ENCODE measurements at regions not wholly inside any gene's neighbourhood (a gene's known extent, or its start where the extent isn't known, plus 50 kb on each side); places are given as distances from the start of the nearest gene placed in this dataset.

DNA sequence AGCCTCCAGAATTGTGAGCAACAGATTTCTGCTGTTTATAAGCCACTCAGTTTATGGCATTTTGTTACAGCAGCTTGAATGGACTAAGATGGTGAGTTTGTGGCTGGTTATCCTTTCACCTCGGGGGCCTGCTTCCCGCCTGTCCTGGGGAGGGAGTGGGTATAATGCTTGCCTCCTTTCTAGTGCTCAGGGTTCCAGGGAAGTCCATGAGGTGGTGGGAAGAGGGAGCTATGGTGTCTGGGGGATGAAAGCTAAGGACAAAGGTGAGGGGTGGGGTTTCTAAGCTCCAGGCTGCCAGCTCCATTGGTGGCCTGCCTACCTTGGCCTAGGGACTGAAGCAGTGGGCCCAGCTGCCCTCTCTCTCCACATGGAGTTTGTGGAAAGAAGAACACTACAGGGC, 50.2 kb upstream of the SDK2 start:
- Histone ChIP-seq H3K27ac (no peak overlapping the region), H3K4me3 (no peak overlapping the region), H3K9ac (ENCODE audit: insufficient read length) (no peak overlapping the region), H3K36me3 (ENCODE audit: insufficient read depth, low read length) (no peaks in the 10 kb centered on the region), H3K9me3 (ENCODE audit: low read depth, low read length) (no peaks in the 10 kb centered on the region)
- TF ChIP-seq POLR2AphosphoS5 (IDR thresholded peaks at IDR 0.05; ENCODE audit: borderline replicate concordance, low read depth, low read length) (no peak), EZH2 (IDR thresholded peaks at IDR 0.05) (no peak), FOXP2 (optimal IDR thresholded peaks at IDR 0.05; ENCODE audit: control extremely low read depth, extremely low read length, insufficient read depth) (no peak)
- no peak for DNase-seq (ENCODE audit: low read depth, low spot score)

DNA sequence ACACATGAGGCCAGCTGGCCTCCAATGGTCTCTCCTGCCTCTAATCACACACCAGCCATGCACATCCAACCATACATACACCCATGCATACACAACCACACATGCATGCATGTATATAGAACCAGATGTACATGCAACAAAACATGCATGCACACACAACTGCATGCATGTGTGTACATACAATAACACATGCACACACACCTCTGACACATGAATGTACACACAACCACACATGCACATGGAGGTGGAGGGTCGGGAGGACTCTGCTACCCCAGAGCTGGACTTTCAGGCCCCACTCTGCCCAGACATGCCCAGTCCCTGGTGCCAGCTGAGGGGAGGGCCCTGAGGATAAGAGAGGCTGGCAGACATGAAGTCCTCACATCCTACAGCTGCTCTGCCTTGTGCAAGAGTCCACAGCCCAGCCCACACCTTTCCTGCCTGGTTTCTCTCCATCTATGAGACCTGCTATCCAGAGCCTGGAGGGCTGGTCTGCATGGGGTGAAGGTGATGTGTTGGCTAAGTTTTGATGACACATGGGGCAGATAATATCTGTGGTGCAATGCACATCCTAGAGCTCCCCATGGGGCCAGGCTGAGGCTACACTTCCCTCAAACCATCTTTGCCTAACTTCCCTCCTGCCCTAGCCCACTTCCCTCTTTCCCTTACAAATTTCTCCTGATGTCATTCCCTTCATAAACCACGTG, 50.9 kb upstream of the SDK2 start:
- Histone ChIP-seq H3K27ac (no peak overlapping the region), H3K36me3 (ENCODE audit: insufficient read depth, low read length) (no peaks in the 10 kb centered on the region), H3K4me3 (no peak overlapping the region), H3K9ac (ENCODE audit: insufficient read length) (no peak overlapping the region), H3K9me3 (ENCODE audit: low read depth, low read length) (no peaks in the 10 kb centered on the region)
- TF ChIP-seq FOXP2 (optimal IDR thresholded peaks at IDR 0.05; ENCODE audit: control extremely low read depth, extremely low read length, insufficient read depth) (no peak), POLR2AphosphoS5 (IDR thresholded peaks at IDR 0.05; ENCODE audit: borderline replicate concordance, low read depth, low read length) (no peak), EZH2 (IDR thresholded peaks at IDR 0.05) (no peak)
- DNase-seq (ENCODE audit: low read depth, low spot score) = no peak

GRCh38 chr17:73696251-73696650, 52.0 kb upstream of the SDK2 start:
- TF ChIP-seq POLR2AphosphoS5 (IDR thresholded peaks at IDR 0.05; ENCODE audit: borderline replicate concordance, low read depth, low read length) (no peak), FOXP2 (optimal IDR thresholded peaks at IDR 0.05; ENCODE audit: control extremely low read depth, extremely low read length, insufficient read depth) (no peak), EZH2 (IDR thresholded peaks at IDR 0.05) (no peak)
- Histone ChIP-seq H3K9ac (ENCODE audit: insufficient read length) (no peak overlapping the region), H3K4me3 (no peak overlapping the region), H3K36me3 (ENCODE audit: insufficient read depth, low read length) (no peaks in the 10 kb centered on the region), H3K27ac (no peak overlapping the region), H3K9me3 (ENCODE audit: low read depth, low read length) (no peaks in the 10 kb centered on the region)
- DNase-seq (ENCODE audit: low read depth, low spot score) = no peak

DNA sequence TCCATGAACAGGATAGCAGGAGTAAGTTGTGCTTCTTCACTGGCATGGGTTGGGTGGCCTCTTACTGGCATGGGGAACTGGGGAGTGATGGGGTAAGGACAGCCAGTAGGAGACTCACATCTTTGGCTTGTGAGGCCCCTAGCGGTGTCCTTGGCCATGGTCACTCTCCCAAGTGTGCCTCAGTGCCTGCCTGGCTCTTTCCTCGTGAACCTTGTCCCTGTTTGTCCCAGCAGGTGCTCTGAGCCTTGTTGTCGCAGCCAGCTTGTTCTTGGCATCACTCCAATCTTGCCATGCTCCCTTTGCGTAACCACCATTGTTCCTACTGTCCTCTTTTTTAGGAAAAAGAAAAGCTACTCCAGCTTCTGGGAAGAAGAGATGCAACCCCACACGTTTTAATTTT, 53.6 kb upstream of the SDK2 start:
- Histone ChIP-seq H3K9me3 (ENCODE audit: low read depth, low read length) (no peaks in the 10 kb centered on the region), H3K27ac (no peak overlapping the region), H3K9ac (ENCODE audit: insufficient read length) (no peak overlapping the region), H3K4me3 (no peak overlapping the region), H3K36me3 (ENCODE audit: insufficient read depth, low read length) (no peaks in the 10 kb centered on the region)
- TF ChIP-seq FOXP2 (optimal IDR thresholded peaks at IDR 0.05; ENCODE audit: control extremely low read depth, extremely low read length, insufficient read depth) (no peak), EZH2 (IDR thresholded peaks at IDR 0.05) (no peak), POLR2AphosphoS5 (IDR thresholded peaks at IDR 0.05; ENCODE audit: borderline replicate concordance, low read depth, low read length) (no peak)
- no peak for DNase-seq (ENCODE audit: low read depth, low spot score)

- H3K36me3 ChIP-seq (ENCODE audit: insufficient read depth, low read length) = no peaks in the 10 kb centered on the region
- TF ChIP-seq FOXP2 (optimal IDR thresholded peaks at IDR 0.05; ENCODE audit: control extremely low read depth, extremely low read length, insufficient read depth) = no peak
- no peak for TF ChIP-seq EZH2 (IDR thresholded peaks at IDR 0.05)
- no peak for TF ChIP-seq POLR2AphosphoS5 (IDR thresholded peaks at IDR 0.05; ENCODE audit: borderline replicate concordance, low read depth, low read length)
- no peaks in the 10 kb centered on the region for H3K9me3 ChIP-seq (ENCODE audit: low read depth, low read length)
- no peak overlapping the region for H3K27ac ChIP-seq
- H3K4me3 ChIP-seq = no peak overlapping the region
- no peak for DNase-seq (ENCODE audit: low read depth, low spot score)
- H3K9ac ChIP-seq (ENCODE audit: insufficient read length) = no peak overlapping the region
These were observed 54.7 kb upstream of the SDK2 start for GRCh38 chr17:73698966-73699365.

DNA sequence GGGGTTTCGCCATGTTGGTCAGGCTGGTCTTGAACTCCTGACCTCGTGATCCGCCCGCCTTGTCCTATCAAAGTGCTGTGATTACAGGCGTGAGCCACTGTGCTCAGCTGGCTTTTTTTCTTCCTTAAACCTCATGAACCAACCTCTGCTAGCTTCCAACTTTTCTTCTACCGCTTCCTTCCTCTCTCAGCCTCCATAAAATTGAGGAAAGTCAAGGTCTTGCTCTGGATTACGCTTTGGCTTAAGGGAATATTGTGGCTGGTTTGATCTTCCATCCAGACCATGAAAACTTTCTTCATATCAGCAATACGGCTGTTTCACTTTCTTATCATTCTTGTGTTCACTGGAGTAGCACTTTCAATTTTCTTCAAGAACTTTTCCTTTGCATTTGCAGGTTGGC, 57.5 kb upstream of the SDK2 start:
- Histone ChIP-seq H3K36me3 (ENCODE audit: insufficient read depth, low read length) (no peaks in the 10 kb centered on the region), H3K4me3 (no peak overlapping the region), H3K9me3 (ENCODE audit: low read depth, low read length) (no peaks in the 10 kb centered on the region), H3K27ac (no peak overlapping the region), H3K9ac (ENCODE audit: insufficient read length) (no peak overlapping the region)
- DNase-seq (ENCODE audit: low read depth, low spot score) = no peak
- TF ChIP-seq EZH2 (IDR thresholded peaks at IDR 0.05) (no peak), POLR2AphosphoS5 (IDR thresholded peaks at IDR 0.05; ENCODE audit: borderline replicate concordance, low read depth, low read length) (no peak), FOXP2 (optimal IDR thresholded peaks at IDR 0.05; ENCODE audit: control extremely low read depth, extremely low read length, insufficient read depth) (no peak)

- no peak for DNase-seq (ENCODE audit: low read depth, low spot score)
- no peak overlapping the region for H3K4me3 ChIP-seq
These were observed 58.9 kb upstream of the SDK2 start for GRCh38 chr17:73703192-73703591.

DNA sequence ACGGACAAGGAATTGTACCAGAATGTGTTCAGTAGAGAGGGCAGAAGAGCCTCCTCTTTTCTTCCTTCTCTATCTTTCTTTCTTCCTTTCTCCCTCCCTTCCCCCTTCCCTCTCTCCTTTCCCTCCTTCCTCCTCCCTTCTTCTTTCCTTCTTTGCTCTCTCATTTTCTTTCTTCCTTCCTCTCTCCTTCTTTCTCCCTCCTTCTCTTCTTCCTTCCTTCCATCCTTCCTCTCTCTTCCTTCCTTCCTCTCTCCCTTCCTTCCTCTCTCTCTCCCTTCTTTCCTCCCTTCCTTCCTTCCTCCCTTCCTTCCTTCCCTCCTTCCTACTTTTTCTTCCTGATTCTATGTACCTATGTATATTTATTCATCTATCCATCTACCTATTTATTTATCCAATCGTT, 59.7 kb upstream of the SDK2 start:
- Histone ChIP-seq H3K9ac (ENCODE audit: insufficient read length) (no peak overlapping the region), H3K27ac (no peak overlapping the region), H3K36me3 (ENCODE audit: insufficient read depth, low read length) (no peaks in the 10 kb centered on the region), H3K9me3 (ENCODE audit: low read depth, low read length) (no peaks in the 10 kb centered on the region), H3K4me3 (no peak overlapping the region)
- DNase-seq (ENCODE audit: low read depth, low spot score) = no peak
- TF ChIP-seq FOXP2 (optimal IDR thresholded peaks at IDR 0.05; ENCODE audit: control extremely low read depth, extremely low read length, insufficient read depth) = no peak
- TF ChIP-seq EZH2 (IDR thresholded peaks at IDR 0.05) = no peak
- no peak for TF ChIP-seq POLR2AphosphoS5 (IDR thresholded peaks at IDR 0.05; ENCODE audit: borderline replicate concordance, low read depth, low read length)

More at GRCh38 chr17:73703192-73703591, 58.9 kb upstream of the SDK2 start:
- H3K9me3 ChIP-seq (ENCODE audit: low read depth, low read length) = no peaks in the 10 kb centered on the region
- TF ChIP-seq FOXP2 (optimal IDR thresholded peaks at IDR 0.05; ENCODE audit: control extremely low read depth, extremely low read length, insufficient read depth) (no peak), POLR2AphosphoS5 (IDR thresholded peaks at IDR 0.05; ENCODE audit: borderline replicate concordance, low read depth, low read length) (no peak), EZH2 (IDR thresholded peaks at IDR 0.05) (no peak)
- no peak overlapping the region for H3K9ac ChIP-seq (ENCODE audit: insufficient read length)
- H3K27ac ChIP-seq = no peak overlapping the region
- no peaks in the 10 kb centered on the region for H3K36me3 ChIP-seq (ENCODE audit: insufficient read depth, low read length)

DNA sequence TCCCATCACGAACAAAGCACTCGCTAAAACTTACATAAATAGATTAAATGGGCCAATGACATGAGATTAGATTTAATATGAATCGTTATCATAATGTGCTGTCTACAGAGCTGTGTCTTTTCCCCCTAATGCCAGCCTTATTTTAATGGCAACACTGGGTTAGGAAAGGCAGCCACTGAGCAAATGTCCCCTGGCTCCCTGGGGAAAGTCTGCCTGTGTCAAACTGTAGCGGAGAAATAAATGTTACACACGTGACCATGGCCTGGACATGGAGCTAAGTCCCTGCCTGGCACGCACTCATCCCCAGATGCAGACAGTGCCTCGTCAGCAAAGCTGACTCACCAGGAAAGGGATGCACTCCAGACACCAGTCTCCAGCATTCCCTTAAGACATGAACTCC, 61.3 kb upstream of the SDK2 start:
- Histone ChIP-seq H3K9me3 (ENCODE audit: low read depth, low read length) (no peaks in the 10 kb centered on the region), H3K27ac (no peak overlapping the region)

More for the DNA sequence above, 61.3 kb upstream of the SDK2 start:
- H3K4me3 ChIP-seq = no peak overlapping the region
- H3K36me3 ChIP-seq (ENCODE audit: insufficient read depth, low read length) = no peaks in the 10 kb centered on the region
- DNase-seq (ENCODE audit: low read depth, low spot score) = no peak
- H3K9ac ChIP-seq (ENCODE audit: insufficient read length) = no peak overlapping the region
- TF ChIP-seq POLR2AphosphoS5 (IDR thresholded peaks at IDR 0.05; ENCODE audit: borderline replicate concordance, low read depth, low read length) = no peak
- TF ChIP-seq EZH2 (IDR thresholded peaks at IDR 0.05) = no peak
- TF ChIP-seq FOXP2 (optimal IDR thresholded peaks at IDR 0.05; ENCODE audit: control extremely low read depth, extremely low read length, insufficient read depth) = no peak

All from SK-N-MC (cell line).